ENCODE measurements at regions not wholly inside any gene's neighbourhood (a gene's known extent, or its start where the extent isn't known, plus 50 kb on each side); places are given as distances from the start of the nearest gene placed in this dataset.

GRCh38 chr10:61342858-61343572, 110.2 kb downstream of the TMEM26 start:
- no peak overlapping the region for H3K4me3 ChIP-seq (ENCODE audit: low read depth, low read length)
- no peak for DNase-seq (ENCODE audit: low read depth)
- TF ChIP-seq, protein P1, sequence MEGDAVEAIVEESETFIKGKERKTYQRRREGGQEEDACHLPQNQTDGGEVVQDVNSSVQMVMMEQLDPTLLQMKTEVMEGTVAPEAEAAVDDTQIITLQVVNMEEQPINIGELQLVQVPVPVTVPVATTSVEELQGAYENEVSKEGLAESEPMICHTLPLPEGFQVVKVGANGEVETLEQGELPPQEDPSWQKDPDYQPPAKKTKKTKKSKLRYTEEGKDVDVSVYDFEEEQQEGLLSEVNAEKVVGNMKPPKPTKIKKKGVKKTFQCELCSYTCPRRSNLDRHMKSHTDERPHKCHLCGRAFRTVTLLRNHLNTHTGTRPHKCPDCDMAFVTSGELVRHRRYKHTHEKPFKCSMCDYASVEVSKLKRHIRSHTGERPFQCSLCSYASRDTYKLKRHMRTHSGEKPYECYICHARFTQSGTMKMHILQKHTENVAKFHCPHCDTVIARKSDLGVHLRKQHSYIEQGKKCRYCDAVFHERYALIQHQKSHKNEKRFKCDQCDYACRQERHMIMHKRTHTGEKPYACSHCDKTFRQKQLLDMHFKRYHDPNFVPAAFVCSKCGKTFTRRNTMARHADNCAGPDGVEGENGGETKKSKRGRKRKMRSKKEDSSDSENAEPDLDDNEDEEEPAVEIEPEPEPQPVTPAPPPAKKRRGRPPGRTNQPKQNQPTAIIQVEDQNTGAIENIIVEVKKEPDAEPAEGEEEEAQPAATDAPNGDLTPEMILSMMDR (IDR thresholded peaks at IDR 0.05; ENCODE audit: low read depth, low read length, missing control alignments), result no peak

- DNase-seq (ENCODE audit: low read depth), result no peak
- TF ChIP-seq, protein P1 (IDR thresholded peaks at IDR 0.05; ENCODE audit: low read depth, low read length, missing control alignments), result no peak
These were observed 112.2 kb downstream of the TMEM26 start for GRCh38 chr10:61341008-61341407.

DNA sequence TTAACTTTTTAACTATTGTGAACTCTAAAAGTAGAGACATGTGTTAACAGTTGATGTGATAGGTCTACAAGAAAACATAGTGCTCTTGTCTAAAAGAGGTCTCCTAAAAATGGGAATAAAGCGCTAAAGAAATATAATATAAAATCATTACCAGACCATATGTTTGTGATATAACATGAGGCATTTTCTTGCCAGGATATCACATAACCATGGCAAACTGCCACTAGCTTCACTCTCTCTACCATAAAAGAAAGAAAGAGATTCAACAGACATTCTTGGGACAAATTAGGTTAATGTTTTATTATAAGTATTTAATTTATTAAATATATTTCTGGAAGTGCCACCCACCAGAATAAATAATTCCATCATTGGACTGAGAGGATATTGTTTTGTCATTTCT, 115.0 kb downstream of the TMEM26 start:
- TF ChIP-seq, protein P1 (IDR thresholded peaks at IDR 0.05; ENCODE audit: low read depth, low read length, missing control alignments), result no peak
- H3K4me3 ChIP-seq (ENCODE audit: low read depth, low read length), result no peak overlapping the region
- DNase-seq (ENCODE audit: low read depth), result no peak

More at GRCh38 chr10:61341008-61341407, 112.2 kb downstream of the TMEM26 start:
- no peak overlapping the region for H3K4me3 ChIP-seq (ENCODE audit: low read depth, low read length)

DNA sequence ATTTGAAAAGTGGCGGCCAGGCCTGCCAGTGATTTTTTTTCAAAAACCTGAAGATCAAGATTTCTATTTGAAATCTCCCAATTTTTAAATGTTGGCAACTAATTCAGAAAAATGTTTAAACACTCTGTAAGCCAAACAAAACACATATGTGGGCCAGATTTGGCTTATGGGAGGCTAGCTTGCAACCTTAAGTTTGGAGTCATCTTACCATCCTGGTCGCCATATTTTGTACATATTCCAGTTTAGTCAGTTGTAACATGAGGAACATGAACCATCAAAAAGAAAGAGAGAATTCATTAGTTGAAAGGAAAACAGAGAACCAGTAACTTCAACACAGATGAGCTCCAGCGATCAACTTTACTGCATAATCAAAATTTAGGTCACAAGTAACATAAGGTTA, 115.4 kb downstream of the TMEM26 start:
- TF ChIP-seq, protein P1 (IDR thresholded peaks at IDR 0.05; ENCODE audit: low read depth, low read length, missing control alignments), result no peak
- H3K4me3 ChIP-seq (ENCODE audit: low read depth, low read length), result no peak overlapping the region
- DNase-seq (ENCODE audit: low read depth), result no peak

DNA sequence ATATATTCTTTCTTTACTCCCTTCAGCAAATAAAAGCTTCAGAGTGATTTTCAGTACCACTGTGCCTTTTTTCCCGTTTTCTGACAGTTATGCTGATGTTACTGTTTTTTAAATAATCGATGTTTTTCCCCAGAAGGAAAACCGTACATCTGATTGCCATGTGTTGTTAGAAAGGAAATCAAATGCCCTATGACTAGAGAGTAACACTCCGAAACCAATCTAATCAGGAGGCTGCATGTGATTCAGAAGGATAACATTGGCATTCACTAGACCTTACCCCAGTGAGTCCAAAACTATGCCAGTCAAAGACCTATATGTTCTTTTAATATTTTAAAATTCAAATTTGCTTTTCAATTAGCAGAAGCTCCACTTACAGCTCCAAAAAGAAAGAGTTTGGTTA, 116.3 kb downstream of the TMEM26 start:
- TF ChIP-seq, protein P1 (IDR thresholded peaks at IDR 0.05; ENCODE audit: low read depth, low read length, missing control alignments), result no peak
- no peak for DNase-seq (ENCODE audit: low read depth)
- no peak overlapping the region for H3K4me3 ChIP-seq (ENCODE audit: low read depth, low read length)

- no peak overlapping the region for H3K4me3 ChIP-seq (ENCODE audit: low read depth, low read length)
- DNase-seq (ENCODE audit: low read depth), result no peak
- TF ChIP-seq, protein P1 (IDR thresholded peaks at IDR 0.05; ENCODE audit: low read depth, low read length, missing control alignments), result no peak
These were observed 117.8 kb downstream of the TMEM26 start for GRCh38 chr10:61335359-61335758.

- no peak for DNase-seq (ENCODE audit: low read depth)
- no peak overlapping the region for H3K4me3 ChIP-seq (ENCODE audit: low read depth, low read length)
- TF ChIP-seq, protein P1 (IDR thresholded peaks at IDR 0.05; ENCODE audit: low read depth, low read length, missing control alignments), result no peak
These were observed 120.6 kb downstream of the TMEM26 start for GRCh38 chr10:61332581-61332980.

Measured in GM12864 (cell line).